ENCODE measurements at regions not wholly inside any gene's neighbourhood (a gene's known extent, or its start where the extent isn't known, plus 50 kb on each side); places are given as distances from the start of the nearest gene placed in this dataset.

GRCh38 chr9:95793924-95794828, 81.3 kb upstream of the ERCC6L2 start (continued):
- TF ChIP-seq RFX5 (IDR thresholded peaks at IDR 0.05; ENCODE audit: low read depth, low read length) (no peak), RAD21 (IDR thresholded peaks at IDR 0.05; ENCODE audit: low read length) (no peak), BHLHE40 (IDR thresholded peaks at IDR 0.05; ENCODE audit: low read depth, low read length) (peak; percentile 77)

DNA sequence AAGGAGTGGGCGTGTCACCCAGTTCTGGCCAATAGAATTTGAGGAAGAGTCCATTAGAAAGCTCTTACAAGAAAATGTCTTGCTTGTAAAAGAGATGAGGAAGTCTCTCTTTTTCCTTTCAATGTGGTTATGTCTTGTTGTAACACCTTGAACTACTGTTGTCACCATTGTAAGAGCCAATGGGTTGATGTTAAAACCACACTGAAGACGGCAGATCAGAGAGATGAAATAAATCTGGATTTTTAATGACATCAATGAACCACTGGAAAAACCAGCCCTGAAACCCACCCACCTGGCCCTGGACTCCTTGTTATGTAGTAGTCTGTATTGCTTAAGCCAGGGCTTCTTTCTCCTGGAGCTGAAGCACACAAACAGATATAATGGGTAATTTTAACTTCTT, 83.8 kb upstream of the ERCC6L2 start:
- H3K56ac ChIP-seq (ENCODE audit: extremely low read depth, insufficient read depth, low read length), result no peak overlapping the region
- no peak overlapping the region for H3K27ac ChIP-seq (ENCODE audit: insufficient read depth, low read length)
- H3K23ac ChIP-seq (ENCODE audit: low read depth, low read length), result no peak overlapping the region
- H2AFZ ChIP-seq (replicated peaks; ENCODE audit: low read length, poor library complexity), result no peak overlapping the region
- CTCF ChIA-PET, result no interaction called here
- no peak overlapping the region for H4K91ac ChIP-seq (ENCODE audit: insufficient read depth, low read depth, low read length)
- no peak overlapping the region for H3K4ac ChIP-seq (ENCODE audit: low read depth, low read length)
- ATAC-seq (ENCODE audit: low read depth) (no peak), DNase-seq (no peak)
- no peak overlapping the region for H3K14ac ChIP-seq (replicated peaks; ENCODE audit: low read depth, low read length)
- POLR2A ChIA-PET (ENCODE audit: unreplicated experiment), result no interaction called here
- H3K9me1 ChIP-seq (ENCODE audit: insufficient read depth, low read length), result peaks cover 8% of the 10 kb centered on the region; the same call in 1 of the 2 replicates
- no peak overlapping the region for H2BK15ac ChIP-seq (ENCODE audit: low read depth, low read length)
- no peak overlapping the region for H3K18ac ChIP-seq (ENCODE audit: low read depth, low read length)
- H4K5ac ChIP-seq (ENCODE audit: low read depth, low read length), result no peak overlapping the region
- peaks cover 9% of the 10 kb centered on the region for H3K4me1 ChIP-seq (ENCODE audit: control insufficient read depth, insufficient read depth, low read length)
- no peak overlapping the region for H2AK9ac ChIP-seq (replicated peaks; ENCODE audit: low read depth, low read length, poor library complexity)
- dilution Hi-C loops (cut with HindIII; ENCODE audit: low sequenced_read_pairs, unreplicated experiment) (no loop called here), in situ Hi-C loops (cut with MboI; ENCODE audit: low sequenced_read_pairs) (no loop called here), intact Hi-C loops (cut with micrococcal nuclease) (loop anchor here (5.0 kb wide), 1 partner anchor 426 kb away; no protein-coding TSS in a partner anchor)
- no peaks in the 10 kb centered on the region for H3K79me1 ChIP-seq (ENCODE audit: low read depth in 1 of 2, low read length in 2 of 2)
- no TSS peak for BruUV-seq (replicated peaks)
- H3K9ac ChIP-seq (ENCODE audit: low read depth, low read length), result no peak overlapping the region
- no CpG with 5 or more reads among the region's 2 CpGs for WGBS, 2 experiments (ENCODE audit: extremely low coverage in 2 of 2, insufficient read length in 1 of 2)
- H3K9me3 ChIP-seq (ENCODE audit: control insufficient read depth, insufficient read depth, low read length), result no peaks in the 10 kb centered on the region
- H3K27me3 ChIP-seq (ENCODE audit: control insufficient read depth, insufficient read depth, low read length), result peaks cover 20% of the 10 kb centered on the region
- H2BK20ac ChIP-seq (ENCODE audit: low read depth, low read length), result no peak overlapping the region
- H3K36me3 ChIP-seq (ENCODE audit: control insufficient read depth, insufficient read depth, low read length), result no peaks in the 10 kb centered on the region
- no peak overlapping the region for H2BK120ac ChIP-seq (ENCODE audit: low read depth, low read length)
- H4K20me1 ChIP-seq (ENCODE audit: insufficient read depth, low read length), result no peaks in the 10 kb centered on the region; the same call in 1 of the 2 replicates
- no peak overlapping the region for H4K8ac ChIP-seq (ENCODE audit: low read depth in 2 of 2, low read length in 2 of 2)
- H2AK5ac ChIP-seq (ENCODE audit: low read depth, low read length), result no peak overlapping the region
- H2BK5ac ChIP-seq (ENCODE audit: low read depth, low read length, poor library complexity, severe bottlenecking), result no peak overlapping the region
- no peak overlapping the region for H3K4me2 ChIP-seq (ENCODE audit: low read depth, low read length)
- no peak overlapping the region for H3K4me3 ChIP-seq (ENCODE audit: insufficient read depth, low read depth, low read length)
- TF ChIP-seq BHLHE40 (IDR thresholded peaks at IDR 0.05; ENCODE audit: low read depth, low read length) (no peak), POLR2A (IDR thresholded peaks at IDR 0.05; ENCODE audit: low read depth, low read length) (no peak), SMC3 (IDR thresholded peaks at IDR 0.05; ENCODE audit: low read depth, low read length) (no peak), CHD1 (IDR thresholded peaks at IDR 0.05; ENCODE audit: low read depth, low read length) (no peak), RAD21 (IDR thresholded peaks at IDR 0.05; ENCODE audit: low read length) (no peak), FOS (IDR thresholded peaks at IDR 0.05; ENCODE audit: low read depth, low read length) (no peak), CEBPB (IDR thresholded peaks at IDR 0.05; ENCODE audit: low read depth, low read length) (no peak), MAZ (IDR thresholded peaks at IDR 0.05; ENCODE audit: borderline replicate concordance, low read depth, low read length) (no peak), NFE2L2 (IDR thresholded peaks at IDR 0.05; ENCODE audit: low read depth, low read length) (no peak)
- TF ChIP-seq, protein P1, sequence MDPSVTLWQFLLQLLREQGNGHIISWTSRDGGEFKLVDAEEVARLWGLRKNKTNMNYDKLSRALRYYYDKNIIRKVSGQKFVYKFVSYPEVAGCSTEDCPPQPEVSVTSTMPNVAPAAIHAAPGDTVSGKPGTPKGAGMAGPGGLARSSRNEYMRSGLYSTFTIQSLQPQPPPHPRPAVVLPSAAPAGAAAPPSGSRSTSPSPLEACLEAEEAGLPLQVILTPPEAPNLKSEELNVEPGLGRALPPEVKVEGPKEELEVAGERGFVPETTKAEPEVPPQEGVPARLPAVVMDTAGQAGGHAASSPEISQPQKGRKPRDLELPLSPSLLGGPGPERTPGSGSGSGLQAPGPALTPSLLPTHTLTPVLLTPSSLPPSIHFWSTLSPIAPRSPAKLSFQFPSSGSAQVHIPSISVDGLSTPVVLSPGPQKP (IDR thresholded peaks at IDR 0.05; ENCODE audit: borderline replicate concordance, low read depth, low read length), result no peak
- TF ChIP-seq, protein P2, sequence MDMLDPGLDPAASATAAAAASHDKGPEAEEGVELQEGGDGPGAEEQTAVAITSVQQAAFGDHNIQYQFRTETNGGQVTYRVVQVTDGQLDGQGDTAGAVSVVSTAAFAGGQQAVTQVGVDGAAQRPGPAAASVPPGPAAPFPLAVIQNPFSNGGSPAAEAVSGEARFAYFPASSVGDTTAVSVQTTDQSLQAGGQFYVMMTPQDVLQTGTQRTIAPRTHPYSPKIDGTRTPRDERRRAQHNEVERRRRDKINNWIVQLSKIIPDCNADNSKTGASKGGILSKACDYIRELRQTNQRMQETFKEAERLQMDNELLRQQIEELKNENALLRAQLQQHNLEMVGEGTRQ (IDR thresholded peaks at IDR 0.05; ENCODE audit: low read depth, low read length), result no peak
- TF ChIP-seq, protein P3, sequence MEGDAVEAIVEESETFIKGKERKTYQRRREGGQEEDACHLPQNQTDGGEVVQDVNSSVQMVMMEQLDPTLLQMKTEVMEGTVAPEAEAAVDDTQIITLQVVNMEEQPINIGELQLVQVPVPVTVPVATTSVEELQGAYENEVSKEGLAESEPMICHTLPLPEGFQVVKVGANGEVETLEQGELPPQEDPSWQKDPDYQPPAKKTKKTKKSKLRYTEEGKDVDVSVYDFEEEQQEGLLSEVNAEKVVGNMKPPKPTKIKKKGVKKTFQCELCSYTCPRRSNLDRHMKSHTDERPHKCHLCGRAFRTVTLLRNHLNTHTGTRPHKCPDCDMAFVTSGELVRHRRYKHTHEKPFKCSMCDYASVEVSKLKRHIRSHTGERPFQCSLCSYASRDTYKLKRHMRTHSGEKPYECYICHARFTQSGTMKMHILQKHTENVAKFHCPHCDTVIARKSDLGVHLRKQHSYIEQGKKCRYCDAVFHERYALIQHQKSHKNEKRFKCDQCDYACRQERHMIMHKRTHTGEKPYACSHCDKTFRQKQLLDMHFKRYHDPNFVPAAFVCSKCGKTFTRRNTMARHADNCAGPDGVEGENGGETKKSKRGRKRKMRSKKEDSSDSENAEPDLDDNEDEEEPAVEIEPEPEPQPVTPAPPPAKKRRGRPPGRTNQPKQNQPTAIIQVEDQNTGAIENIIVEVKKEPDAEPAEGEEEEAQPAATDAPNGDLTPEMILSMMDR (conservative IDR thresholded peaks at IDR 0.05; ENCODE audit: low read depth, low read length), result no peak
